Gastrocnemius medialis (tissue), 4 donors: ENCODE measurements at regions not wholly inside any gene's neighbourhood (a gene's known extent, or its start where the extent isn't known, plus 50 kb on each side); places are given as distances from the start of the nearest gene placed in this dataset.

Experiments used
- CTCF ChIP-seq, 5 experiments: fragments of 450-650 bp in 3 of 5; fragments of 200-600 bp in 2 of 5; sonication (generic) in 2 of 5; IDR thresholded peaks in 4 of 5; conservative IDR thresholded peaks in 1 of 5; 1 replicate in 4 of 5; 2 replicates in 1 of 5; pipeline ENCODE4 v1.5.1; 2016 to 2019; ENCODE audit warnings: antibody characterized with exemption in 5 of 5, mild to moderate bottlenecking in 3 of 5, moderate library complexity in 3 of 5
- POLR2A ChIP-seq, 2 donors: fragments of 450-650 bp; IDR thresholded peaks; one replicate each; pipeline ENCODE4 v1.6.1; 2017; ENCODE audit warnings: antibody characterized with exemption in 2 of 2, mild to moderate bottlenecking in 2 of 2, moderate library complexity in 2 of 2

- TF ChIP-seq POLR2A (IDR thresholded peaks at IDR 0.05), result no peak
- TF ChIP-seq CTCF (IDR thresholded peaks at IDR 0.05 in 4 of 5, conservative IDR thresholded peaks at IDR 0.05 in 1 of 5), result no peak
Measured at GRCh38 chr2:121068851-121069250, 216.2 kb downstream of the TFCP2L1 start.
